H9 (cell line): ENCODE measurements at regions not wholly inside any gene's neighbourhood (a gene's known extent, or its start where the extent isn't known, plus 50 kb on each side); places are given as distances from the start of the nearest gene placed in this dataset.

ENCODE experiments used
- DNase-seq: peaks from one replicate; pipeline ENCODE4 v3.0.0-alpha.2; 2017
- H2AFZ ChIP-seq: one replicate; pipeline ENCODE4 v1.6.1; 2013; ENCODE audit warnings: mild to moderate bottlenecking, low read length, control low read depth, moderate library complexity
- H2AK5ac ChIP-seq: 2 replicates; pipeline ENCODE4 v1.6.1; 2013; ENCODE audit warnings: low read length, control low read depth, mixed read lengths; ENCODE audit not compliant: insufficient read length
- H2BK120ac ChIP-seq: one replicate; pipeline ENCODE4 v1.6.1; 2013; ENCODE audit warnings: low read depth, mild to moderate bottlenecking, low read length, control low read depth, inconsistent platforms; ENCODE audit not compliant: poor library complexity, severe bottlenecking
- H2BK12ac ChIP-seq: 2 replicates; pipeline ENCODE4 v1.6.1; 2013; ENCODE audit warnings: low read length, control low read depth, mixed read lengths, low read depth; ENCODE audit not compliant: insufficient read length
- H2BK15ac ChIP-seq: 2 replicates; pipeline ENCODE4 v1.6.1; 2013; ENCODE audit warnings: low read depth, low read length, control low read depth
- H2BK20ac ChIP-seq: one replicate; pipeline ENCODE4 v1.6.1; 2013; ENCODE audit warnings: low read depth, mild to moderate bottlenecking, low read length, control low read depth, inconsistent platforms; ENCODE audit not compliant: poor library complexity, severe bottlenecking
- H2BK5ac ChIP-seq: 2 replicates; pipeline ENCODE4 v1.6.1; 2013; ENCODE audit warnings: low read length, control low read depth, mixed read lengths; ENCODE audit not compliant: insufficient read length
- H3K14ac ChIP-seq: 2 replicates; pipeline ENCODE4 v1.6.1; 2013; ENCODE audit warnings: low read length, control low read depth; ENCODE audit not compliant: insufficient read depth
- H3K18ac ChIP-seq: 2 replicates; pipeline ENCODE4 v1.6.1; 2013; ENCODE audit warnings: low read depth, mild to moderate bottlenecking, mixed read lengths, low read length, control low read depth; ENCODE audit not compliant: insufficient read length
- H3K23ac ChIP-seq: 2 replicates; pipeline ENCODE4 v1.6.1; 2013; ENCODE audit warnings: low read length, control low read depth, mixed read lengths, low read depth; ENCODE audit not compliant: insufficient read length
- H3K23me2 ChIP-seq: 2 replicates; pipeline ENCODE4 v1.6.1; 2013; ENCODE audit warnings: low read depth, mild to moderate bottlenecking, mixed read lengths, low read length, control low read depth; ENCODE audit not compliant: insufficient read length, poor library complexity, severe bottlenecking
- H3K27ac ChIP-seq: 2 replicates; pipeline ENCODE4 v1.5.1; 2013; ENCODE audit warnings: low read length, control low read depth, mixed read lengths, low read depth; ENCODE audit not compliant: insufficient read length
- H3K27me3 ChIP-seq: 2 replicates; pipeline ENCODE4 v1.6.1; 2013; ENCODE audit warnings: low read length, control low read depth, inconsistent platforms; ENCODE audit not compliant: insufficient read depth
- H3K4ac ChIP-seq: 2 replicates; pipeline ENCODE4 v1.6.1; 2013; ENCODE audit warnings: low read depth, mild to moderate bottlenecking, control low read depth, inconsistent platforms, low read length, moderate library complexity
- H3K4me1 ChIP-seq: 2 replicates; pipeline ENCODE4 v1.6.1; 2013; ENCODE audit warnings: low read length, control low read depth, inconsistent platforms; ENCODE audit not compliant: insufficient read depth
- H3K4me2 ChIP-seq: 2 replicates; pipeline ENCODE4 v1.6.1; 2013; ENCODE audit warnings: low read length, control low read depth, mixed read lengths; ENCODE audit not compliant: insufficient read length, insufficient read depth
- H3K56ac ChIP-seq: 2 replicates; pipeline ENCODE4 v1.6.1; 2013; ENCODE audit warnings: low read depth, mild to moderate bottlenecking, mixed read lengths, low read length, control low read depth; ENCODE audit not compliant: insufficient read length
- H3K79me1 ChIP-seq: 2 replicates; pipeline ENCODE4 v1.6.1; 2013; ENCODE audit warnings: low read depth, mild to moderate bottlenecking, moderate library complexity, low read length, control low read depth, inconsistent platforms; ENCODE audit not compliant: insufficient read depth, poor library complexity, severe bottlenecking
- H3K79me2 ChIP-seq: 2 replicates; pipeline ENCODE4 v1.6.1; 2013; ENCODE audit warnings: low read length, control low read depth, inconsistent platforms; ENCODE audit not compliant: insufficient read depth
- H3K9ac ChIP-seq: 2 replicates; pipeline ENCODE4 v1.6.1; 2013; ENCODE audit warnings: low read length, control low read depth, mixed read lengths; ENCODE audit not compliant: insufficient read length; ENCODE audit errors: extremely low read depth
- H3K9me3 ChIP-seq: one replicate; pipeline ENCODE4 v1.6.1; 2013; ENCODE audit warnings: low read depth, low read length, inconsistent platforms; ENCODE audit not compliant: control insufficient read depth
- H3T11ph ChIP-seq: one replicate; pipeline ENCODE4 v1.6.1; 2013; ENCODE audit warnings: mild to moderate bottlenecking, low read length, control low read depth, inconsistent platforms
- H4K20me1 ChIP-seq: one replicate; pipeline ENCODE4 v1.6.1; 2013; ENCODE audit not compliant: control insufficient read depth, insufficient read length, insufficient read depth
- H4K5ac ChIP-seq: 2 replicates; pipeline ENCODE4 v1.6.1; 2013; ENCODE audit warnings: low read depth, mild to moderate bottlenecking, mixed read lengths, low read length, control low read depth; ENCODE audit not compliant: insufficient read length
- H4K8ac ChIP-seq: replicated peaks from 2 replicates; pipeline ENCODE4 v1.6.1; 2013; ENCODE audit warnings: low read length, control low read depth, mixed read lengths, low read depth; ENCODE audit not compliant: insufficient read length
- H4K91ac ChIP-seq: 2 replicates; pipeline ENCODE4 v1.6.1; 2013; ENCODE audit warnings: low read depth, mild to moderate bottlenecking, moderate library complexity, mixed read lengths, low read length, control low read depth; ENCODE audit not compliant: insufficient read length
- H3K27ac Mint-ChIP-seq, 3 experiments: 2 replicates in 2 of 3; 3 replicates in 1 of 3; pipeline ENCODE4 v1.8.0; 2020 to 2021; ENCODE audit warnings: mixed read lengths in 3 of 3, mild to moderate bottlenecking in 1 of 3, moderate library complexity in 1 of 3
- H3K27me3 Mint-ChIP-seq: 2 replicates; pipeline ENCODE4 v1.8.0; 2021; ENCODE audit warnings: low read depth, mild to moderate bottlenecking, moderate library complexity, mixed read lengths
- H3K36me3 Mint-ChIP-seq, 3 experiments: 2 replicates in 2 of 3; 3 replicates in 1 of 3; pipeline ENCODE4 v1.8.0; 2020 to 2021; ENCODE audit warnings: low read depth in 3 of 3, mixed read lengths in 3 of 3; ENCODE audit not compliant: insufficient read depth in 1 of 3
- H3K4me1 Mint-ChIP-seq, 2 experiments: 2 replicates each; pipeline ENCODE4 v1.8.0; 2020; ENCODE audit warnings: mixed read lengths in 2 of 2
- H3K4me3 Mint-ChIP-seq, 2 experiments: 2 replicates in 1 of 2; 3 replicates in 1 of 2; pipeline ENCODE4 v1.8.0; 2020 to 2021; ENCODE audit warnings: mild to moderate bottlenecking in 2 of 2, mixed read lengths in 2 of 2, moderate library complexity in 1 of 2
- H3K9me3 Mint-ChIP-seq, 2 experiments: 2 replicates in 1 of 2; 3 replicates in 1 of 2; pipeline ENCODE4 v1.8.0; 2020; ENCODE audit warnings: mild to moderate bottlenecking in 2 of 2, mixed read lengths in 2 of 2, moderate library complexity in 1 of 2
- WGBS: extraction: QIAGEN DNeasy Blood & Tissue Kit; methylation state at CpG from one replicate; pipeline ENCODE4 v1.1.7; 2013; ENCODE audit warnings: missing lambda C conversion rate, low lambda C conversion rate, mixed read lengths; ENCODE audit not compliant: insufficient read length; ENCODE audit errors: extremely low coverage; 5-methylcytosine and 5-hydroxymethylcytosine counted together
- TF ChIP-seq, protein P1 (sequence below): fragments of 200-600 bp; sonication (generic); conservative IDR thresholded peaks from 3 replicates; pipeline ENCODE4 v1.8.0; 2021; ENCODE audit warnings: antibody characterized with exemption, mild to moderate bottlenecking

DNA sequence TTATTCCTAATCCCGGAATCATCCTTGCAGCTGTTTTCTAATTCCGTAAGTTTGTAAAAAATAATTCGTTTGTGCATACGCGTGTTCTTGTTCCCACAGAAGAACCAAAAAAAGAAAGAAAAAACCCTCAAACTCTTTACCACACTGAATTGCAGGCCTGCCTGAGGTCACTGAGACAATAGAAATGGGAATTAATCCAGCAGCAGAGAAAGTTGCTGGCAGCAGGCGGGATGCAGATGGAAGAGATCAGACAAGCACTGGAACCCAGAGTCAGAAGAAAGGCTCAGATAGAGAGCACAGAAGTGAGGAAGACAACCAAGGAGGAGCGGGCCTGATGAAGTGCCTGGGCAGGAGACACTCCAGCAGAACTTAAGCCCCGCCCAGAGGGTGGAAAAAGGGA is 141.5 kb upstream of the VWC2 start:
- Histone ChIP-seq H3K4ac (no peak overlapping the region), H2BK5ac (no peak overlapping the region), H3K9ac (no peak overlapping the region), H3K4me2 (no peak overlapping the region), H4K91ac (no peak overlapping the region), H2AFZ (no peak overlapping the region), H3K14ac (no peak overlapping the region), H3K4me1 (no peaks in the 10 kb centered on the region), H2BK15ac (no peak overlapping the region), H3K23ac (no peak overlapping the region), H3K27ac (no peak overlapping the region), H3K23me2 (no peaks in the 10 kb centered on the region), H2AK5ac (no peak overlapping the region), H3T11ph (no peak overlapping the region), H3K18ac (no peak overlapping the region), H3K79me2 (no peaks in the 10 kb centered on the region), H4K8ac (no peak overlapping the region), H3K27me3 (no peaks in the 10 kb centered on the region), H2BK120ac (no peak overlapping the region), H4K5ac (no peak overlapping the region), H2BK20ac (no peak overlapping the region), H3K56ac (no peak overlapping the region), H2BK12ac (no peak overlapping the region), H3K79me1 (no peaks in the 10 kb centered on the region), H3K9me3 (no peaks in the 10 kb centered on the region), H4K20me1 (no peaks in the 10 kb centered on the region)
- H3K36me3 Mint-ChIP-seq: no peaks in the 10 kb centered on the region; a peak in 1 of 7 replicates
- DNase-seq: no peak
- H3K27me3 Mint-ChIP-seq: no peaks in the 10 kb centered on the region
- WGBS: no CpG with 5 or more reads among the region's 8 CpGs
- no peaks in the 10 kb centered on the region; a peak in 1 of 4 replicates for H3K4me1 Mint-ChIP-seq
- no peaks in the 10 kb centered on the region; a peak in 1 of 5 replicates for H3K9me3 Mint-ChIP-seq
- no peak overlapping the region for H3K27ac Mint-ChIP-seq
- no peak overlapping the region for H3K4me3 Mint-ChIP-seq
- TF ChIP-seq, protein P1, sequence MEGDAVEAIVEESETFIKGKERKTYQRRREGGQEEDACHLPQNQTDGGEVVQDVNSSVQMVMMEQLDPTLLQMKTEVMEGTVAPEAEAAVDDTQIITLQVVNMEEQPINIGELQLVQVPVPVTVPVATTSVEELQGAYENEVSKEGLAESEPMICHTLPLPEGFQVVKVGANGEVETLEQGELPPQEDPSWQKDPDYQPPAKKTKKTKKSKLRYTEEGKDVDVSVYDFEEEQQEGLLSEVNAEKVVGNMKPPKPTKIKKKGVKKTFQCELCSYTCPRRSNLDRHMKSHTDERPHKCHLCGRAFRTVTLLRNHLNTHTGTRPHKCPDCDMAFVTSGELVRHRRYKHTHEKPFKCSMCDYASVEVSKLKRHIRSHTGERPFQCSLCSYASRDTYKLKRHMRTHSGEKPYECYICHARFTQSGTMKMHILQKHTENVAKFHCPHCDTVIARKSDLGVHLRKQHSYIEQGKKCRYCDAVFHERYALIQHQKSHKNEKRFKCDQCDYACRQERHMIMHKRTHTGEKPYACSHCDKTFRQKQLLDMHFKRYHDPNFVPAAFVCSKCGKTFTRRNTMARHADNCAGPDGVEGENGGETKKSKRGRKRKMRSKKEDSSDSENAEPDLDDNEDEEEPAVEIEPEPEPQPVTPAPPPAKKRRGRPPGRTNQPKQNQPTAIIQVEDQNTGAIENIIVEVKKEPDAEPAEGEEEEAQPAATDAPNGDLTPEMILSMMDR: no peak
